SK-N-SH treated with all-trans-retinoic acid at 6 μM for 48 hours (cell line): ENCODE measurements at regions not wholly inside any gene's neighbourhood (a gene's known extent, or its start where the extent isn't known, plus 50 kb on each side); places are given as distances from the start of the nearest gene placed in this dataset.

Experiments used
- ATAC-seq: fragments of 200-7000 bp; cut with Tn5 transposase; 3 replicates; pipeline ENCODE4 v1.9.1; 2020; ENCODE audit warnings: mild to moderate bottlenecking, moderate library complexity
- ARNTL ChIP-seq: fragments of 450-650 bp; formaldehyde crosslinking; IDR thresholded peaks from 2 replicates; pipeline ENCODE4 v1.5.0; 2020; ENCODE audit warnings: low read depth, mild to moderate bottlenecking, moderate library complexity, borderline replicate concordance
- BACH2 ChIP-seq: fragments of 250-450 bp; sonication (Bioruptor Pico); IDR thresholded peaks from 2 replicates; pipeline ENCODE4 v1.9.0; 2021; ENCODE audit warnings: mild to moderate bottlenecking, borderline replicate concordance
- CREB5 ChIP-seq: fragments of 250-450 bp; sonication (Bioruptor Pico); IDR thresholded peaks from 2 replicates; pipeline ENCODE4 v1.5.1; 2020; ENCODE audit warnings: low read depth, mild to moderate bottlenecking, moderate library complexity
- CSDC2 ChIP-seq: fragments of 250-450 bp; sonication (Bioruptor Pico); IDR thresholded peaks from 2 replicates; pipeline ENCODE4 v1.5.0; 2020; ENCODE audit warnings: mild to moderate bottlenecking, moderate library complexity
- CSRNP3 ChIP-seq: fragments of 250-450 bp; sonication (Bioruptor Pico); IDR thresholded peaks from 2 replicates; pipeline ENCODE4 v1.5.1; 2021; ENCODE audit warnings: mild to moderate bottlenecking, moderate library complexity
- ESRRG ChIP-seq: fragments of 250-450 bp; sonication (Bioruptor Pico); IDR thresholded peaks from 2 replicates; pipeline ENCODE4 v1.6.1; 2021; ENCODE audit warnings: mild to moderate bottlenecking
- GLIS3 ChIP-seq: fragments of 250-450 bp; sonication (Bioruptor Pico); IDR thresholded peaks from 2 replicates; pipeline ENCODE4 v1.5.0; 2020; ENCODE audit warnings: mild to moderate bottlenecking, moderate library complexity
- ISL1 ChIP-seq: fragments of 250-450 bp; sonication (Bioruptor Pico); IDR thresholded peaks from 2 replicates; pipeline ENCODE4 v2.1.2; 2022; ENCODE audit warnings: mild to moderate bottlenecking, moderate library complexity
- OSR1 ChIP-seq: fragments of 250-450 bp; sonication (Bioruptor Pico); IDR thresholded peaks from 2 replicates; pipeline ENCODE4 v1.8.0; 2022; ENCODE audit warnings: moderate library complexity, mild to moderate bottlenecking, inconsistent platforms
- PATZ1 ChIP-seq: fragments of 250-450 bp; sonication (Bioruptor Pico); IDR thresholded peaks from 2 replicates; pipeline ENCODE4 v1.8.0; 2020; ENCODE audit warnings: mild to moderate bottlenecking, moderate library complexity, borderline replicate concordance
- POU6F1 ChIP-seq: fragments of 250-450 bp; sonication (Bioruptor Pico); IDR thresholded peaks from 2 replicates; pipeline ENCODE4 v1.8.0; 2021; ENCODE audit warnings: low read depth, mild to moderate bottlenecking, moderate library complexity, borderline replicate concordance
- PPARA ChIP-seq: fragments of 250-450 bp; sonication (Bioruptor Pico); IDR thresholded peaks from 2 replicates; pipeline ENCODE4 v1.5.0; 2020; ENCODE audit warnings: mild to moderate bottlenecking, borderline replicate concordance
- RARB ChIP-seq: fragments of 250-450 bp; sonication (Bioruptor Pico); IDR thresholded peaks from 2 replicates; pipeline ENCODE4 v1.8.0; 2021; ENCODE audit warnings: mild to moderate bottlenecking, moderate library complexity
- SNAI2 ChIP-seq: fragments of 250-450 bp; sonication (Bioruptor Pico); IDR thresholded peaks from 2 replicates; pipeline ENCODE4 v1.5.0; 2020; ENCODE audit warnings: mild to moderate bottlenecking, moderate library complexity
- TCF4 ChIP-seq: fragments of 250-450 bp; sonication (Bioruptor Pico); IDR thresholded peaks from 2 replicates; pipeline ENCODE4 v1.8.0; 2021; ENCODE audit warnings: mild to moderate bottlenecking, moderate library complexity, borderline replicate concordance
- TSHZ2 ChIP-seq: fragments of 250-450 bp; sonication (Bioruptor Pico); IDR thresholded peaks from 2 replicates; pipeline ENCODE4 v1.5.0; 2020; ENCODE audit warnings: mild to moderate bottlenecking, moderate library complexity
- ZC3H10 ChIP-seq: fragments of 250-450 bp; sonication (Bioruptor Pico); IDR thresholded peaks from 2 replicates; pipeline ENCODE4 v1.5.1; 2021; ENCODE audit warnings: mild to moderate bottlenecking, moderate library complexity
- ZNF565 ChIP-seq: fragments of 450-650 bp; formaldehyde crosslinking; conservative IDR thresholded peaks from 2 replicates; pipeline ENCODE4 v1.5.0; 2020; ENCODE audit warnings: low read depth, mild to moderate bottlenecking, moderate library complexity
- ZNF70 ChIP-seq: fragments of 450-650 bp; formaldehyde crosslinking; IDR thresholded peaks from 2 replicates; pipeline ENCODE4 v1.5.0; 2020; ENCODE audit warnings: mild to moderate bottlenecking, moderate library complexity
- ZNF8 ChIP-seq: fragments of 450-650 bp; formaldehyde crosslinking; IDR thresholded peaks from 2 replicates; pipeline ENCODE4 v1.5.0; 2020; ENCODE audit warnings: mild to moderate bottlenecking, moderate library complexity

GRCh38 chr21:22201669-22202068 lies 1203.5 kb downstream of the NCAM2 start:
- ATAC-seq = no peak
- TF ChIP-seq ESRRG (no peak), ARNTL (no peak), ZC3H10 (CRISPR knock-in tag) (no peak), ZNF565 (no peak), PATZ1 (CRISPR knock-in tag) (no peak), CREB5 (no peak)

GRCh38 chr21:22209304-22209700 lies 1211.1 kb downstream of the NCAM2 start:
- TF ChIP-seq CSDC2 (no peak), PATZ1 (CRISPR knock-in tag) (no peak), CSRNP3 (CRISPR knock-in tag) (no peak), TSHZ2 (CRISPR knock-in tag) (no peak), ARNTL (no peak), OSR1 (CRISPR knock-in tag) (no peak), RARB (CRISPR knock-in tag) (no peak), TCF4 (CRISPR knock-in tag) (no peak), SNAI2 (CRISPR knock-in tag) (no peak), GLIS3 (no peak), ZNF8 (CRISPR knock-in tag) (no peak), ESRRG (no peak), BACH2 (CRISPR knock-in tag) (no peak), ZNF565 (no peak), ISL1 (CRISPR knock-in tag) (no peak)
- ATAC-seq = no peak

GRCh38 chr21:22211943-22212342 lies 1213.7 kb downstream of the NCAM2 start:
- TF ChIP-seq GLIS3 (no peak), PATZ1 (CRISPR knock-in tag) (no peak), ZNF70 (no peak), ZC3H10 (CRISPR knock-in tag) (no peak), BACH2 (CRISPR knock-in tag) (no peak), TCF4 (CRISPR knock-in tag) (no peak), TSHZ2 (CRISPR knock-in tag) (no peak), POU6F1 (no peak), ZNF8 (CRISPR knock-in tag) (no peak), PPARA (CRISPR knock-in tag) (no peak), RARB (CRISPR knock-in tag) (no peak), ARNTL (no peak), ISL1 (CRISPR knock-in tag) (no peak), SNAI2 (CRISPR knock-in tag) (no peak)

More at GRCh38 chr21:22211943-22212342, 1213.7 kb downstream of the NCAM2 start:
- no peak for ATAC-seq
